Tibial artery (tissue), 4 donors: ENCODE measurements at regions not wholly inside any gene's neighbourhood (a gene's known extent, or its start where the extent isn't known, plus 50 kb on each side); places are given as distances from the start of the nearest gene placed in this dataset.
"Not testable (repeated sequence)": the region's sequence is repeated elsewhere in the genome, so short reads cannot be mapped to it uniquely, and the experiment has no call there.

Source experiments
- DNase-seq, 2 donors: peaks; one replicate each; pipeline ENCODE4 v3.0.0-alpha.2; 2019
- H3K27ac ChIP-seq, 2 donors: fragments of 200-600 bp; sonication (generic) in 1 of 2; 1 replicate in 1 of 2; 2 replicates in 1 of 2; pipeline ENCODE4 v1.5.1; 2018 to 2019; ENCODE audit warnings: mild to moderate bottlenecking in 1 of 2
- H3K27me3 ChIP-seq, 2 donors: fragments of 200-600 bp; sonication (generic) in 1 of 2; one replicate each; pipeline versions ENCODE4 v1.5.1 to v1.6.0; 2016 to 2019
- H3K36me3 ChIP-seq, 3 donors: fragments of 200-600 bp; sonication (generic) in 2 of 3; one replicate each; pipeline ENCODE4 v1.5.1; 2016 to 2019; ENCODE audit warnings: mild to moderate bottlenecking in 2 of 3
- H3K4me1 ChIP-seq, 4 donors: fragments of 200-600 bp; sonication (generic) in 2 of 4; 1 replicate in 3 of 4; 2 replicates in 1 of 4; pipeline ENCODE4 v1.5.1; 2016 to 2019
- H3K4me3 ChIP-seq, 2 donors: fragments of 200-600 bp; sonication (generic) in 1 of 2; 1 replicate in 1 of 2; 2 replicates in 1 of 2; pipeline ENCODE4 v1.5.1; 2018 to 2019; ENCODE audit warnings: mild to moderate bottlenecking in 2 of 2
- H3K9me3 ChIP-seq, 3 donors: fragments of 200-600 bp; sonication (generic) in 1 of 3; one replicate each; pipeline ENCODE4 v1.5.1; 2016 to 2019
- CTCF ChIP-seq, 2 experiments: fragments of 200-600 bp in 1 of 2; fragments of 450-650 bp in 1 of 2; IDR thresholded peaks; one replicate each; pipeline ENCODE4 v1.5.1; 2017 to 2019; ENCODE audit warnings: antibody characterized with exemption in 2 of 2, mild to moderate bottlenecking in 1 of 2, moderate library complexity in 1 of 2
- intact Hi-C: fragments of 100-400 bp; cut with DNase I; formaldehyde crosslinking; loops from one replicate; pipeline ENCODE4 v1.15.0; 2023; ENCODE audit warnings: low total_unique reads

DNA sequence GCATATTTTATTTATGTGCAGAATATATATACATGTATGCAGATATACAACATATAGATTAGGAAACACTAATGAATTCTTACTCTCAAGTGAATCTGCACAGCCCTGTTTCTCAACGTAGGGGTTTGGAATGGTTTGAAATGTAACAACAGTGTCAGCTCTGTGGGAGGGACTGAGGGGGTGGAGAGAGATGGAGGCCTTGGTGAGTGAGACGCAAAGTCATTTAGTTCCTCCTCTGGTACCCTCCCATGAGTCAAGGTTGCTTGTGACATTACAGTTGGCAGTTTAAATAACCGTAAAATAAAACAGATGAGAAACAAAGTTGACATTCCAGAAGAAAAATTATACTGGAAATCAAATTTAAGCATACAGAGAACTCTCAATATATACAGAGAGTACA is 313.0 kb upstream of the PRKD1 start:
- Histone ChIP-seq H3K9me3 (no peaks in the 10 kb centered on the region), H3K36me3 (no peaks in the 10 kb centered on the region), H3K4me3 (no peak overlapping the region), H3K27ac (no peak overlapping the region), H3K4me1 (no peaks in the 10 kb centered on the region), H3K27me3 (no peaks in the 10 kb centered on the region)
- intact Hi-C loops, result no loop called here
- TF ChIP-seq CTCF (IDR thresholded peaks at IDR 0.05), result no peak
- no peak for DNase-seq

DNA sequence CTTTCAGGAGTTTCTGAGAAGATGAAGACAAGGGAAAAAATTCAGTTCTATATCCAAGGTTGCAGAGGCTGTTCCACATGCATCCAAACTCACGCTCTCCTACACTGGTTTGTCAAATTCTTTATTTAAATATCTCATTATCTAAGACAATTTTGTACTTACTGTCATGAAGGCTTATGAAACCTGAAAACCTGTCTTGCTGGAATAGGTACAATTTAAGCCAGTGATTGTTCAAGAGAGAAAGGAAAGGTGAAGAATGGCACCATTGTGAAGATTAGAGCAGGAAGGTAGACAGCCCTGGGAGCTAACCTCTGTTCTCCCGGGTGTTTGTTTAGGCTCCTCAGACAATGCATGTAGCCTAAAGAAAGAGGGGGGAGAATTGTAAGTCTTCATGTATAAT is 315.1 kb upstream of the PRKD1 start:
- no peak for TF ChIP-seq CTCF (IDR thresholded peaks at IDR 0.05)
- H3K4me3 ChIP-seq, result no peak overlapping the region
- DNase-seq, result no peak
- H3K9me3 ChIP-seq, result no peaks in the 10 kb centered on the region
- no peaks in the 10 kb centered on the region for H3K4me1 ChIP-seq
- no peak overlapping the region for H3K27ac ChIP-seq
- H3K27me3 ChIP-seq, result no peaks in the 10 kb centered on the region
- H3K36me3 ChIP-seq, result no peaks in the 10 kb centered on the region
- intact Hi-C loops, result no loop called here

DNA sequence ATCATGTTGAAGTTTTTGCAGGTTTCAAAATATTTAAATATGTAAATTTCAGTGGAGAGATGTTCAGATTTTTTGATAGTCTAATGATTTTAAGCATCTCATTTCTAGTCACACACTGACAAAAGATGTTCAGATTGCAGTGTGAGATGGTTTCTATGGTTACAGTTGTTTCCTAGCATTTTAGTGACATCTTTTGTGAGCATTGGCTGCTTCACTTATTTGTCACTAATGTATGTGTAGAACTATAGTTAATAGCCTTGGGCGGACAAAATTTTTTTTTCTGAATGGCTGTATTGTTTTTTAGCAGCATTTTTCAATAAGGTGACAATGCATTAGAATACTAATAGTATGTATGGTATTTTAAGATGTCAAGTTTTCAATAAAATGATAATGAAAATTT is 315.6 kb upstream of the PRKD1 start:
- Histone ChIP-seq H3K27ac (no peak overlapping the region), H3K4me1 (no peaks in the 10 kb centered on the region), H3K9me3 (no peaks in the 10 kb centered on the region), H3K27me3 (no peaks in the 10 kb centered on the region), H3K36me3 (no peaks in the 10 kb centered on the region), H3K4me3 (no peak overlapping the region)
- intact Hi-C loops, result no loop called here
- DNase-seq, result no peak
- TF ChIP-seq CTCF (IDR thresholded peaks at IDR 0.05), result no peak

DNA sequence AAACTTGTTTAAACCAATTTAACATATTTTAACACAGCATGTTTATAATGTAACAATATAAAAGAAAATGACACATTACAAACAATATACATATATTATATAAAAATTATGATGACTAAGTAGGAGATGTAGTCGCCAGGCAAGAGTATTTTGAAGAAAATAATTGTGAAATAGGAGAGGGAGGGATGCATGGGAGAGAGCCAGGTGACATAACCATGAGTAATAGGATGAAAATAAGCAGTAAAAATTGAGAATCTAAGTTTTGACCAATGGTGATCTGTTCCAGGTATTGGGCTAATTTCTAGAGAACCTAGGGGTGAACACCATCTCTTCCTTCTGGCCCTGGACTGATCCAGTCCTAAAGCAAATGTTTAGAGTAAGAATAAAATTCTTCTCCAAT is 315.2 kb upstream of the G2E3 start:
- intact Hi-C loops, result no loop called here
- H3K27ac ChIP-seq, result no peak overlapping the region
- H3K27me3 ChIP-seq, result no peaks in the 10 kb centered on the region
- no peaks in the 10 kb centered on the region for H3K36me3 ChIP-seq
- no peak for DNase-seq
- no peaks in the 10 kb centered on the region for H3K9me3 ChIP-seq
- H3K4me1 ChIP-seq, result no peaks in the 10 kb centered on the region
- no peak overlapping the region for H3K4me3 ChIP-seq
- no peak for TF ChIP-seq CTCF (IDR thresholded peaks at IDR 0.05)

- H3K27me3 ChIP-seq, H3K4me3 ChIP-seq, H3K36me3 ChIP-seq, H3K27ac ChIP-seq, H3K9me3 ChIP-seq, H3K4me1 ChIP-seq, intact Hi-C loops, DNase-seq: not testable (repeated sequence)
Measured at GRCh38 chr14:30244348-30244747, 314.6 kb upstream of the G2E3 start.

DNA sequence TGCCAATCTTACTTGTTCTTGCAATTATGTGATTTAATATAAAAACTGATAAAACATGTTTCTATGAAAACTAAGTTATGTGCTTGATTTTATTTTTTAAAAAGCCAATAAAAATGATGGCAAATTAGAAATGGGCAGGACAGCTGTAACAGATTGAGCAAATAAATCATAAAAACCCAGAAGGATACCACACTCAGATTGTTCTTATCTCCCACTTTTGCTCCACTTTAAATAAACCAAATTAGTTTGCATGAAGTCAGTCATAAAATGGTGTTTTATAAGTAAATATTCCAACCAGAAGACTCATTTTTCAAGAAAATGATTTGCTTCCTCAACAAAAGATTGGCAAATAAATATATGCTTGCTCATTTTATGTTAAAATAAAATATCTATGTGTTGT is 307.9 kb upstream of the G2E3 start:
- intact Hi-C loops, result no loop called here
- H3K27me3 ChIP-seq, result no peaks in the 10 kb centered on the region
- H3K36me3 ChIP-seq, result no peaks in the 10 kb centered on the region
- DNase-seq, result no peak
- no peak for TF ChIP-seq CTCF (IDR thresholded peaks at IDR 0.05)
- H3K4me3 ChIP-seq, result no peak overlapping the region
- H3K9me3 ChIP-seq, result no peaks in the 10 kb centered on the region
- no peaks in the 10 kb centered on the region for H3K4me1 ChIP-seq
- no peak overlapping the region for H3K27ac ChIP-seq
